ENCODE measurements at regions not wholly inside any gene's neighbourhood (a gene's known extent, or its start where the extent isn't known, plus 50 kb on each side); places are given as distances from the start of the nearest gene placed in this dataset.

- TF ChIP-seq POLR2A (IDR thresholded peaks at IDR 0.05) (no peak), CTCF (IDR thresholded peaks at IDR 0.05) (no peak)
- intact Hi-C loops (cut with DNase I; ENCODE audit: low total_unique reads), result no loop called here
- DNase-seq (ENCODE audit: low spot score in 2 of 2), result no peak
- H3K4me3 ChIP-seq (ENCODE audit: low read depth, poor library complexity, severe bottlenecking), result no peak overlapping the region
Observed at GRCh38 chr18:27771571-27771970, 405.4 kb downstream of the CDH2 start.

- TF ChIP-seq POLR2A (IDR thresholded peaks at IDR 0.05) (no peak), CTCF (IDR thresholded peaks at IDR 0.05) (no peak)
- intact Hi-C loops (cut with DNase I; ENCODE audit: low total_unique reads), result no loop called here
- DNase-seq (ENCODE audit: low spot score in 2 of 2), result no peak
- H3K4me3 ChIP-seq (ENCODE audit: low read depth, poor library complexity, severe bottlenecking), result no peak overlapping the region
- 54 to 64% methylated on average over 1 of the region's 1 CpG for WGBS, 2 donors
Observed at GRCh38 chr18:27769152-27769551, 407.8 kb downstream of the CDH2 start.

GRCh38 chr18:27763936-27764335 lies 413.0 kb downstream of the CDH2 start:
- WGBS, 2 donors, result 46 to 47% methylated on average over 1 of the region's 1 CpG
- no peak for TF ChIP-seq POLR2A (IDR thresholded peaks at IDR 0.05)
- TF ChIP-seq CTCF (IDR thresholded peaks at IDR 0.05), result no peak
- H3K4me3 ChIP-seq (ENCODE audit: low read depth, poor library complexity, severe bottlenecking), result no peak overlapping the region
- intact Hi-C loops (cut with DNase I; ENCODE audit: low total_unique reads), result no loop called here
- DNase-seq (ENCODE audit: low spot score in 2 of 2), result no peak

GRCh38 chr18:27763341-27763740 lies 413.6 kb downstream of the CDH2 start:
- intact Hi-C loops (cut with DNase I; ENCODE audit: low total_unique reads), result no loop called here
- no peak for DNase-seq (ENCODE audit: low spot score in 2 of 2)
- no peak overlapping the region for H3K4me3 ChIP-seq (ENCODE audit: low read depth, poor library complexity, severe bottlenecking)
- TF ChIP-seq POLR2A (IDR thresholded peaks at IDR 0.05), result no peak
- TF ChIP-seq CTCF (IDR thresholded peaks at IDR 0.05), result no peak

- no peak overlapping the region for H3K4me3 ChIP-seq (ENCODE audit: low read depth, poor library complexity, severe bottlenecking)
- TF ChIP-seq CTCF (IDR thresholded peaks at IDR 0.05) (no peak), POLR2A (IDR thresholded peaks at IDR 0.05) (no peak)
- 55 to 57% methylated on average over 4 of the region's 4 CpGs for WGBS, 2 donors
- intact Hi-C loops (cut with DNase I; ENCODE audit: low total_unique reads), result no loop called here
- no peak for DNase-seq (ENCODE audit: low spot score in 2 of 2)
Observed at GRCh38 chr18:27762054-27762453, 414.9 kb downstream of the CDH2 start.

GRCh38 chr18:27752944-27753343 lies 424.0 kb downstream of the CDH2 start:
- WGBS, 2 donors, result 73 to 85% methylated on average over 4 of the region's 4 CpGs
- no peak for DNase-seq (ENCODE audit: low spot score in 2 of 2)
- TF ChIP-seq CTCF (IDR thresholded peaks at IDR 0.05) (no peak), POLR2A (IDR thresholded peaks at IDR 0.05) (no peak)
- no peak overlapping the region for H3K4me3 ChIP-seq (ENCODE audit: low read depth, poor library complexity, severe bottlenecking)
- intact Hi-C loops (cut with DNase I; ENCODE audit: low total_unique reads), result no loop called here

Data from lower leg skin (tissue), 4 donors.